Mesendoderm (in vitro differentiated cells): ENCODE measurements at regions not wholly inside any gene's neighbourhood (a gene's known extent, or its start where the extent isn't known, plus 50 kb on each side); places are given as distances from the start of the nearest gene placed in this dataset.

Experiments
- DNase-seq: peaks from one replicate; pipeline ENCODE4 v3.0.0; 2013
- H2AK5ac ChIP-seq: 2 replicates; pipeline ENCODE4 v1.6.1; 2013; ENCODE audit warnings: low read length, inconsistent platforms
- H2BK120ac ChIP-seq: 2 replicates; pipeline ENCODE4 v1.6.1; 2013; ENCODE audit warnings: low read depth, mild to moderate bottlenecking, low read length, moderate library complexity, mixed read lengths
- H2BK15ac ChIP-seq: replicated peaks from 2 replicates; pipeline ENCODE4 v1.6.1; 2013; ENCODE audit warnings: low read depth, mild to moderate bottlenecking, moderate library complexity
- H2BK5ac ChIP-seq: 2 replicates; pipeline ENCODE4 v1.6.1; 2013; ENCODE audit warnings: low read length, inconsistent platforms
- H3K18ac ChIP-seq: 2 replicates; pipeline ENCODE4 v1.6.1; 2013; ENCODE audit warnings: mild to moderate bottlenecking, low read length, mixed read lengths
- H3K23ac ChIP-seq: one replicate; pipeline ENCODE4 v1.6.1; 2013; ENCODE audit warnings: low read length
- H3K27ac ChIP-seq: 2 replicates; pipeline ENCODE4 v1.5.1; 2013; ENCODE audit warnings: low read depth, mild to moderate bottlenecking, inconsistent platforms, low read length, moderate library complexity
- H3K27me3 ChIP-seq: 2 replicates; pipeline ENCODE4 v1.6.1; 2013; ENCODE audit warnings: low read length, control low read depth, mild to moderate bottlenecking, inconsistent platforms; ENCODE audit not compliant: insufficient read depth, poor library complexity
- H3K36me3 ChIP-seq: 2 replicates; pipeline ENCODE4 v1.6.1; 2013; ENCODE audit warnings: low read length, inconsistent platforms; ENCODE audit not compliant: control insufficient read depth, insufficient read depth
- H3K4ac ChIP-seq: one replicate; pipeline ENCODE4 v1.6.1; 2013; ENCODE audit warnings: low read depth, mild to moderate bottlenecking, low read length, moderate library complexity
- H3K4me1 ChIP-seq: 2 replicates; pipeline ENCODE4 v1.6.1; 2013; ENCODE audit warnings: low read depth, low read length, inconsistent platforms; ENCODE audit not compliant: control insufficient read depth
- H3K4me2 ChIP-seq: 2 replicates; pipeline ENCODE4 v1.6.1; 2013; ENCODE audit warnings: low read length
- H3K4me3 ChIP-seq: 2 replicates; pipeline ENCODE4 v1.5.1; 2013; ENCODE audit warnings: mild to moderate bottlenecking, low read length
- H3K56ac ChIP-seq: one replicate; pipeline ENCODE4 v1.6.1; 2013; ENCODE audit warnings: low read length
- H3K79me1 ChIP-seq: 2 replicates; pipeline ENCODE4 v1.6.1; 2013; ENCODE audit warnings: low read length, inconsistent platforms
- H3K79me2 ChIP-seq: 2 replicates; pipeline ENCODE4 v1.6.1; 2013; ENCODE audit warnings: mild to moderate bottlenecking, low read length; ENCODE audit not compliant: control insufficient read depth, insufficient read depth
- H3K9ac ChIP-seq: 2 replicates; pipeline ENCODE4 v1.6.1; 2013; ENCODE audit warnings: low read length, inconsistent platforms
- H4K5ac ChIP-seq: one replicate; pipeline ENCODE4 v1.6.1; 2013; ENCODE audit warnings: low read length
- H4K8ac ChIP-seq: one replicate; pipeline ENCODE4 v1.6.1; 2013; ENCODE audit warnings: low read depth, mild to moderate bottlenecking, control low read depth, low read length, moderate library complexity
- WGBS: extraction: QIAGEN DNeasy Blood & Tissue Kit; methylation state at CpG from one replicate; pipeline ENCODE4 v1.1.7; 2013; ENCODE audit warnings: low lambda C conversion rate, missing lambda C conversion rate; ENCODE audit not compliant: insufficient coverage; ENCODE audit errors: extremely low coverage; 5-methylcytosine and 5-hydroxymethylcytosine counted together

GRCh38 chr13:70844391-70845108 is 736.3 kb upstream of the KLHL1 start:
- no peak overlapping the region for H3K9ac ChIP-seq
- no peak overlapping the region for H3K23ac ChIP-seq
- H3K79me1 ChIP-seq = no peaks in the 10 kb centered on the region
- H4K8ac ChIP-seq = no peak overlapping the region
- no peak overlapping the region for H3K18ac ChIP-seq
- WGBS = no CpG with 5 or more reads among the region's 7 CpGs
- H3K36me3 ChIP-seq = no peaks in the 10 kb centered on the region
- no peak overlapping the region for H2BK120ac ChIP-seq
- DNase-seq = no peak
- no peak overlapping the region for H3K4me3 ChIP-seq
- no peaks in the 10 kb centered on the region for H3K79me2 ChIP-seq
- H4K5ac ChIP-seq = no peak overlapping the region
- H3K4me1 ChIP-seq = no peaks in the 10 kb centered on the region
- H3K27ac ChIP-seq = no peak overlapping the region
- no peaks in the 10 kb centered on the region for H3K27me3 ChIP-seq
- H3K4me2 ChIP-seq = no peak overlapping the region
- H3K56ac ChIP-seq = no peak overlapping the region
- H2BK5ac ChIP-seq = no peak overlapping the region
- no peak overlapping the region for H2BK15ac ChIP-seq
- H2AK5ac ChIP-seq = no peak overlapping the region
- no peak overlapping the region for H3K4ac ChIP-seq

- H3K4me1 ChIP-seq = no peaks in the 10 kb centered on the region
- H2BK120ac ChIP-seq = no peak overlapping the region
- no peak overlapping the region for H3K27ac ChIP-seq
- H3K23ac ChIP-seq = no peak overlapping the region
- no peaks in the 10 kb centered on the region for H3K79me2 ChIP-seq
- H3K9ac ChIP-seq = no peak overlapping the region
- no peak overlapping the region for H3K4me2 ChIP-seq
- peak; percentile 18 for DNase-seq
- H3K79me1 ChIP-seq = no peaks in the 10 kb centered on the region
- H3K18ac ChIP-seq = no peak overlapping the region
- no peak overlapping the region for H2BK5ac ChIP-seq
- H3K36me3 ChIP-seq = no peaks in the 10 kb centered on the region
- H4K8ac ChIP-seq = no peak overlapping the region
- no peaks in the 10 kb centered on the region for H3K27me3 ChIP-seq
- H3K4ac ChIP-seq = no peak overlapping the region
- H3K56ac ChIP-seq = no peak overlapping the region
- no CpG with 5 or more reads among the region's 5 CpGs for WGBS
- H3K4me3 ChIP-seq = no peak overlapping the region
- H4K5ac ChIP-seq = no peak overlapping the region
- H2AK5ac ChIP-seq = no peak overlapping the region
- H2BK15ac ChIP-seq = no peak overlapping the region
These were observed 733.9 kb upstream of the KLHL1 start for GRCh38 chr13:70842062-70842644.

GRCh38 chr13:70841240-70842061 is 733.2 kb upstream of the KLHL1 start:
- no peak overlapping the region for H2AK5ac ChIP-seq
- no peaks in the 10 kb centered on the region for H3K4me1 ChIP-seq
- no peak overlapping the region for H2BK15ac ChIP-seq
- no CpG with 5 or more reads among the region's 12 CpGs for WGBS
- H3K36me3 ChIP-seq = no peaks in the 10 kb centered on the region
- H2BK5ac ChIP-seq = no peak overlapping the region
- H3K4ac ChIP-seq = no peak overlapping the region
- no peaks in the 10 kb centered on the region for H3K27me3 ChIP-seq
- H3K56ac ChIP-seq = no peak overlapping the region
- no peak overlapping the region for H3K27ac ChIP-seq
- H3K23ac ChIP-seq = no peak overlapping the region
- DNase-seq = no peak
- no peak overlapping the region for H4K5ac ChIP-seq
- H3K79me2 ChIP-seq = no peaks in the 10 kb centered on the region
- no peak overlapping the region for H3K4me2 ChIP-seq
- H3K9ac ChIP-seq = no peak overlapping the region
- H3K18ac ChIP-seq = no peak overlapping the region
- no peak overlapping the region for H4K8ac ChIP-seq
- H3K79me1 ChIP-seq = no peaks in the 10 kb centered on the region
- no peak overlapping the region for H3K4me3 ChIP-seq
- H2BK120ac ChIP-seq = no peak overlapping the region

- no peak for DNase-seq
- Histone ChIP-seq H3K27me3 (no peaks in the 10 kb centered on the region), H3K4me1 (no peaks in the 10 kb centered on the region), H3K36me3 (no peaks in the 10 kb centered on the region), H3K56ac (no peak overlapping the region), H2BK5ac (no peak overlapping the region), H3K79me2 (no peaks in the 10 kb centered on the region), H4K5ac (no peak overlapping the region), H3K9ac (no peak overlapping the region), H2AK5ac (no peak overlapping the region), H3K79me1 (no peaks in the 10 kb centered on the region), H3K27ac (no peak overlapping the region), H3K4me2 (no peak overlapping the region), H2BK15ac (no peak overlapping the region), H2BK120ac (no peak overlapping the region), H3K4ac (no peak overlapping the region), H3K23ac (no peak overlapping the region), H4K8ac (no peak overlapping the region), H3K4me3 (no peak overlapping the region), H3K18ac (no peak overlapping the region)
- WGBS = no CpG with 5 or more reads among the region's 1 CpG
These were observed 727.1 kb upstream of the KLHL1 start for GRCh38 chr13:70835371-70835770.

GRCh38 chr13:70829748-70830147 is 721.5 kb upstream of the KLHL1 start:
- Histone ChIP-seq H3K36me3 (no peaks in the 10 kb centered on the region), H4K8ac (no peak overlapping the region), H3K4me1 (no peaks in the 10 kb centered on the region), H3K27ac (no peak overlapping the region), H3K23ac (no peak overlapping the region), H3K27me3 (no peaks in the 10 kb centered on the region), H2BK120ac (no peak overlapping the region), H3K18ac (no peak overlapping the region), H3K79me2 (no peaks in the 10 kb centered on the region), H3K4me2 (no peak overlapping the region), H3K9ac (no peak overlapping the region), H3K79me1 (no peaks in the 10 kb centered on the region), H2BK5ac (no peak overlapping the region), H3K4ac (no peak overlapping the region), H2AK5ac (no peak overlapping the region), H3K4me3 (no peak overlapping the region), H3K56ac (no peak overlapping the region), H2BK15ac (no peak overlapping the region), H4K5ac (no peak overlapping the region)
- DNase-seq = no peak
- WGBS = no CpG with 5 or more reads among the region's 4 CpGs
